Calu3 (cell line): ENCODE measurements at regions not wholly inside any gene's neighbourhood (a gene's known extent, or its start where the extent isn't known, plus 50 kb on each side); places are given as distances from the start of the nearest gene placed in this dataset.

Source experiments
- BruUV-seq: library from RNA; stranded (reverse); fragments of 400-500 nt; replicated peaks from 2 replicates; lab custom pipeline; 2021; lab: Mats Ljungman, UMichigan
- CTCF ChIA-PET: fragments of 300-600 bp; sonication (Branson Sonifier 250); formaldehyde crosslinking; loops from one replicate; lab custom pipeline; 2022; ENCODE audit warnings: antibody characterized with exemption; lab: Charles Lee
- DNase-seq: peaks from one replicate; pipeline ENCODE4 v3.0.0; 2022
- H3K27ac Mint-ChIP-seq: one replicate; pipeline ENCODE4 v1.8.0; 2022; ENCODE audit warnings: mixed read lengths; ENCODE audit not compliant: unreplicated experiment
- H3K27me3 Mint-ChIP-seq: one replicate; pipeline ENCODE4 v1.8.0; 2022; ENCODE audit warnings: mixed read lengths; ENCODE audit not compliant: unreplicated experiment
- H3K36me3 Mint-ChIP-seq: one replicate; pipeline ENCODE4 v1.8.0; 2022; ENCODE audit warnings: mild to moderate bottlenecking, moderate library complexity, mixed read lengths; ENCODE audit not compliant: insufficient read depth, unreplicated experiment
- H3K4me1 Mint-ChIP-seq: one replicate; pipeline ENCODE4 v1.8.0; 2022; ENCODE audit warnings: mild to moderate bottlenecking, low read depth, mixed read lengths; ENCODE audit not compliant: unreplicated experiment
- H3K4me3 Mint-ChIP-seq: one replicate; pipeline ENCODE4 v1.8.0; 2022; ENCODE audit warnings: mild to moderate bottlenecking, low read depth, moderate library complexity, mixed read lengths; ENCODE audit not compliant: unreplicated experiment
- H3K9me3 Mint-ChIP-seq: one replicate; pipeline ENCODE4 v1.8.0; 2022; ENCODE audit warnings: low read depth, mixed read lengths; ENCODE audit not compliant: unreplicated experiment
- CTCF ChIP-seq: fragments of 200-600 bp; IDR thresholded peaks from one replicate; pipeline ENCODE4 v1.8.0; 2022; ENCODE audit warnings: antibody characterized with exemption; ENCODE audit not compliant: unreplicated experiment
- intact Hi-C: fragments of 100-400 bp; cut with micrococcal nuclease; formaldehyde crosslinking; loops from one replicate; pipeline ENCODE4 v1.10.0; 2022; ENCODE audit not compliant: unreplicated experiment

- no TSS peak for BruUV-seq
- no peak overlapping the region for H3K4me3 Mint-ChIP-seq
- H3K27me3 Mint-ChIP-seq: peaks cover 50% of the 10 kb centered on the region
- no peak overlapping the region for H3K27ac Mint-ChIP-seq
- CTCF ChIA-PET: interaction anchor here (0.6 kb wide), 1 partner anchor 79 kb away, joined by 4 read pairs; no protein-coding TSS in a partner anchor
- no peaks in the 10 kb centered on the region for H3K36me3 Mint-ChIP-seq
- intact Hi-C loops: no loop called here
- no peaks in the 10 kb centered on the region for H3K4me1 Mint-ChIP-seq
- no peak for DNase-seq
- no peak for TF ChIP-seq CTCF
- H3K9me3 Mint-ChIP-seq: no peaks in the 10 kb centered on the region
Measured at GRCh38 chr12:3365463-3366411, 125.3 kb upstream of the PRMT8 start.

- Mint-ChIP-seq H3K9me3 (no peaks in the 10 kb centered on the region), H3K4me1 (no peaks in the 10 kb centered on the region), H3K36me3 (no peaks in the 10 kb centered on the region), H3K27ac (no peak overlapping the region), H3K27me3 (peaks cover 46% of the 10 kb centered on the region), H3K4me3 (no peak overlapping the region)
- BruUV-seq: no TSS peak
- TF ChIP-seq CTCF: no peak
- intact Hi-C loops: no loop called here
- DNase-seq: no peak
- CTCF ChIA-PET: interaction anchor here (0.6 kb wide), 1 partner anchor 80 kb away, joined by 4 read pairs; no protein-coding TSS in a partner anchor
Measured at GRCh38 chr12:3366451-3367110, 124.4 kb upstream of the PRMT8 start.

GRCh38 chr12:3367750-3368444, 123.1 kb upstream of the PRMT8 start:
- H3K9me3 Mint-ChIP-seq: no peaks in the 10 kb centered on the region
- H3K27me3 Mint-ChIP-seq: peaks cover 46% of the 10 kb centered on the region
- TF ChIP-seq CTCF: no peak
- H3K4me1 Mint-ChIP-seq: no peaks in the 10 kb centered on the region
- H3K4me3 Mint-ChIP-seq: no peak overlapping the region
- CTCF ChIA-PET: no interaction called here
- no peaks in the 10 kb centered on the region for H3K36me3 Mint-ChIP-seq
- intact Hi-C loops: no loop called here
- no TSS peak for BruUV-seq
- H3K27ac Mint-ChIP-seq: no peak overlapping the region
- DNase-seq: no peak

- no peaks in the 10 kb centered on the region for H3K4me1 Mint-ChIP-seq
- no peak for TF ChIP-seq CTCF
- H3K4me3 Mint-ChIP-seq: no peak overlapping the region
- no TSS peak for BruUV-seq
- CTCF ChIA-PET: no interaction called here
- no peak for DNase-seq
- peaks cover 35% of the 10 kb centered on the region for H3K27me3 Mint-ChIP-seq
- no peaks in the 10 kb centered on the region for H3K36me3 Mint-ChIP-seq
- no peaks in the 10 kb centered on the region for H3K9me3 Mint-ChIP-seq
- no peak overlapping the region for H3K27ac Mint-ChIP-seq
- intact Hi-C loops: loop anchor here (5.0 kb wide), 1 partner anchor 69 kb away; no protein-coding TSS in a partner anchor
Measured at GRCh38 chr12:3371018-3371417, 120.0 kb upstream of the PRMT8 start.
